ENCODE measurements at regions not wholly inside any gene's neighbourhood (a gene's known extent, or its start where the extent isn't known, plus 50 kb on each side); places are given as distances from the start of the nearest gene placed in this dataset.

DNA sequence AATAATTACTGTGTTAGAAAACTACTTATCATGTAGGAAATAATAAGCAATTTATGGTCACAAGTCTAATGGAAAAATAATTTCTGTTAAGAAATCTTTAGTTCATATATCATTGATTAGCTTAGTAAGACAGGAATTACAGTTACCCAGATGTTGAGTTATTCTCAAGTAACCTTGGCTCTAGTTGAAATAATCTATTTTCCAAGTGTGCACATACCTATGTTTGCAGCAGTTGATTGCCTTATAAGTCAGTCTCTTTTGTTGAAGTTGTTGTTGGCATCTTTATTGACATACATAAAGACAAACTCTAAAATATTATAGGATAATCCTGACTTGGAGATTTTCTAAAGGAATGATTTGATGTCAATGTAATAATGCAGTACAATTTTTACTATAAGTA, 511.4 kb upstream of the KLF12 start:
- ATAC-seq: no peak

- ATAC-seq: no peak
Measured at GRCh38 chr13:74644229-74644628, 510.0 kb upstream of the KLF12 start.

GRCh38 chr13:74641586-74641985, 507.4 kb upstream of the KLF12 start:
- no peak for ATAC-seq

GRCh38 chr13:74633734-74634133, 499.5 kb upstream of the KLF12 start:
- no peak for ATAC-seq

DNA sequence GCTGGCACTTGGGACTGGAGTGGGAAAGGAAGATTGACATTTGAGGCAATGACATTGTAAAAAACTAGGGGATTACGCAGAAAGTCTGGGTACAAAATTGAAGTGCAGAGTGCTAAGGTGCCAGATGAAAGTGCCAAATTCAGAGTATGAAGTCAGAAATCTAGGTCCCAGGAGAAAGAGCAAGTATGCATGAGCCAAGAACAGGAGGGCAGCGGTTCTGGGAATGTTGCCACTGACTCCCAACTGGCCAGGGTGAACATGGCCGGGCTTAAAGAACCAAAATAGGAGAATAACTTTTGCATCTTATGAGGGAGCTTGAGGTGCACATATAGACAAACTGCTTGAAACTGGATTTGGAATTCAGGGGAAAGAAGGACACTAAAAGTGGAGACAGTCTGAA, 495.8 kb upstream of the KLF12 start:
- no peak for ATAC-seq

DNA sequence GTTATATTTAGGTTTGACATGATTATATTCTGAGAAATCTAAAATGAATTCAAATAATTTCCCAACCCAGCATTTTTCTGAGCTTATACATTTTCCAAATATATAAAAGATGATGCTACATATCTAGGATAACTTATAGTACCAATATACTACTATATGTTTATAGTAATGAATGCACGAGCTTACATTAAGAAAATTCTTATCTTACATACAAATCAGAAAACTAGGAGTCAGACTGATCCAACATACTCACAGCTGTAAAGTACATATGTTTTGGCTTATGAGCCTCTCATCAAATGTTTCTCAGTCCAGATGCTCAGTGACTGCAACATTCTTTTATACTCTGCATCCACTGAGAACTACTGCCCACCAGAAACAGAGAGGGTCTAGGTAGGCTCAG, 491.3 kb upstream of the KLF12 start:
- ATAC-seq: no peak

DNA sequence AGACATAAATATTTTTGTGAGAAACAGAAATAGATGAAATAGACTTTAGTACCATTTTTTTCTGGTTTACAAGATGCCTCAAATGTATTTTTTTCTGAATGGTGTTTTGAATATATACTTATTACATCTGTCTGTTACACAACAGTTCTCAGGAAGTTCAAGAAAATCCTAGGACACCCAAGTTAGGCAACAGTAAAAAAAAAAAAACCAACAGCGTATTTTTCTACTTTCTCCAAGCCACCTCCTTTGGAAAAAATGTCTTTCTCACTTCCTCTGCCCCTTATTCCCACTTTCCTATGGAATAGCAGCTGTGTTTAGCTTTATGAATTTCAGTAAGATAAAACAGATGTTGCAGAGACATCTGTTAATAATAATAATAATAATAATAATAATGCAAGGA, 489.6 kb upstream of the KLF12 start:
- ATAC-seq: no peak

DNA sequence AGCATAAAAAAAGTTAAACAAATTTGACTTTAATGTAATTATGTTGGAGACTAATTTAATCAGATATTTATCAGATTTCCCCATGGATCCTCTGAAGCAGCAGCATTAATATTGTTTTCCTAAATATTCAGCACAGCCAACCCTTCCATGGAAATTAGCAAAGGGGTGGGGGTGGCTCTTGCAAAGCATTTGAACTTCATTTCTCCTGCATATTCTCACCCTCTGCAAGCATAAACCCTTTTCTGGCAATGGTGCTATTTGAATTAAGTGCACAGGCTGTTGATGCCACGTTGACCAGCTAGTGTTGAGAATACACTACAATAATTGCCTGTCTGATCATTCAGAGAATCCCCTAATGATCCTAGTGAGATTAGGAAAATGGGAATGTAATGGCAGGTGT, 488.1 kb upstream of the KLF12 start:
- ATAC-seq: no peak

DNA sequence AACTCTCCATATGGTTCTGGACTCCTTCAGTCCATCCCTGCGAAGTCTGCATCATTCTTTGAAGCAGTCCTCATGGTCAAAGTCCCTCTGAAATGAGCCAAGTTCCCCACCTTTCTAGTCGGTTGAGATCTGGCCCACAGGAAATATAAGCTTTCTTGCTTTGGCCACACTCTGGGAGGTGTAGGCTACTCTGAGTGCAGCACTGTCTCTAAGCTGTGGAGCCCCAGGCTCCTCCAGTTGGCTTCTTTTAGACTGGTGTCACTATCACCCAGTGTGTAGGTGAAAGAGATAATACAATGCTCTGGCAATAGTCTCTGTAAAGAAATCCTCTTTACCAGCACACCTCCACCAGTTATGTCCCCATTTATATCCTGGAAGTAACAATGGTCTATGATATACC, 486.5 kb upstream of the KLF12 start:
- ATAC-seq: no peak

GRCh38 chr13:74620308-74620707, 486.1 kb upstream of the KLF12 start:
- ATAC-seq: no peak

DNA sequence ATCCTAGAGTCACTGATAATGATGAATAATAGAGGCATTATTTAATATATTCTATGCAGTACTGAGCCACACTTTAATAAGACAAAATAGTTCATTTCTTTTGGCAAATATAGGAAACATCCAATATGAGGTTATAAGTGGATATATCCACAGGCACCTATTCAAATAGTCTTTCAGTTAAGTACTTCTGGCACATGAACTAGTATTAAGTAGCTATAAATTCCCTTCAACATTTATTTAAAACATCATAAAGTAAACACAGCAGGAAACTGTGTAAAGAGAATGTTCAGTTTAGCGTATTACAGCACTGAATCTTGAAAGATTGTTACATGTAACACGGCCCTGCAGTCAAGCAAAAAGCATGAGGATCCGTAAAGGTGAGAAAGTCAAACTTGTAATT, 463.3 kb upstream of the KLF12 start:
- no peak for ATAC-seq

DNA sequence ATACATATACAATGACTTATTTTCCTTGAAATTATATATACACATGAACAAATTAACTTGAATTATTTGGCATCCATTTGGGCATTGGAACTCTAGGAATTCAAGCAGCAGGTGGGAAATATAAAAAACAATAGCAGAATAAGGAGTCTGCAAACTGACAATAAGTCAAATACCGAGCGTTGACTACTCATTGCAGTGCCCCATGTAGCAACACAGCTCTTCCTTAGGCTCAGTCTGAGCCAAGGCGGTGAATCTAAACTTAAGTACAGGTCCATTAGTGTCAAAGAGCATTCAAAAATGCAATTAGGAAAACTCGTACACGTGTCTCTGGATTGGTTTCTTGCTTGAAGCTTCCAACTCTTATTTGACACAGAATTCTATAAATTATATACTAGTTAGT, 462.5 kb upstream of the KLF12 start:
- no peak for ATAC-seq

DNA sequence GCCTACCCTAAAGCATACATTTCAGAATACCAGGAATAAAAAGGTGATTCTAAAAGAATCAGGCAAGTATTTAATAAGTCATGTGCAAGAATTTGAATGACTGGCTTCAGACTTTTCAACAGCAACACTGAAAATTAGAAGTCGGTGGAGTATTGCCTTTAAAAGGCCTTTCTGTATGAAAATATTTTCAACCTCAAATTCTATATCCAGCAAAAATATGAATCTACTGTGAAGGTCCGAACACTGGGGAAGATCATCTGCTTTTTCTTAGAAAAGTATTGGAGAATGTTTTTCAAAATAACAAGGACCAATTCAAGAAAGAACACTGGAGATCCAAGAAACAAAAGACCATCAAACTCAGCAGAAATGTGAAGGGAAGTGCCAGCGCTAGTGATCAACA, 459.5 kb upstream of the KLF12 start:
- ATAC-seq: no peak

DNA sequence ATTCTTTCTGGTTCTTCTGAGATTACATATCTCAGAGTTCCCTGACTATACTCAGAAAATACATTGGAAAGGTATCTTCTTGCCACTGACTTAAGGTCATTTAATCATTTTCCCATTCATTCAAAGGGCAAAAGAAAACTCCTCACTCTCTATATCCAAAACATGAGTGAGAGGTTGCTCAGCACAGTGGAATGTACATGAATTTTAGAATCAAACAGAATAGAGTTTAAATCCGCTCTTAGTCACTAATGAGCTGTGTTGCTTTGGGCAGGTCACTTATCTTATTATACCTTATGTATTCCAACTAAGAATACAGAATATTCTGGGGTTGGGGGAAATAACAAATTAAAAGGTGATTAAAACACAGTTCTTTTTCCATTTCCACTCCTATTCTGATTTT, 452.6 kb upstream of the KLF12 start:
- ATAC-seq: no peak

- ATAC-seq: no peak
Measured at GRCh38 chr13:74576420-74576819, 442.2 kb upstream of the KLF12 start.

GRCh38 chr13:74575729-74576125, 441.5 kb upstream of the KLF12 start:
- ATAC-seq: peak; percentile 63 to 71

GRCh38 chr13:74574964-74575728, 440.9 kb upstream of the KLF12 start:
- no peak for ATAC-seq

DNA sequence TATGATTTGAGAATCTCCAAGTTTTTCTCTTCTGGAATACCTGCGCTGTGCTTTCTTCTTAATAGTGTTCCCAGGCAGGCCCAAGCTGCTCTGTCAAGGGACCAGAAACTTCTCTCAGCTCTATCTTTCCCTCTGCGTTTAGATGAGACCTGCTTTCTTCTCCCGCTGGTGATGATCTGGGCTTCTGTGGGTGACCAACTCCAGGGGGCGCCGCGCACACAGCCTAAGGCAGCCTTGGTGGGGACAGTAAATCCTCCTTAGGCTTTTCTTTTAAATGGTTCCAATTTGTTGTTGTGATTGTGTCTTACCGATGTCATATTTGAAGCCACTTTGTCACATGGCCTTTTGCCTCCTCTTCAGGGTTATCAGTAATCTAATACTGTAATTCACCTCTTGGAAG, 439.4 kb upstream of the KLF12 start:
- ATAC-seq: no peak

DNA sequence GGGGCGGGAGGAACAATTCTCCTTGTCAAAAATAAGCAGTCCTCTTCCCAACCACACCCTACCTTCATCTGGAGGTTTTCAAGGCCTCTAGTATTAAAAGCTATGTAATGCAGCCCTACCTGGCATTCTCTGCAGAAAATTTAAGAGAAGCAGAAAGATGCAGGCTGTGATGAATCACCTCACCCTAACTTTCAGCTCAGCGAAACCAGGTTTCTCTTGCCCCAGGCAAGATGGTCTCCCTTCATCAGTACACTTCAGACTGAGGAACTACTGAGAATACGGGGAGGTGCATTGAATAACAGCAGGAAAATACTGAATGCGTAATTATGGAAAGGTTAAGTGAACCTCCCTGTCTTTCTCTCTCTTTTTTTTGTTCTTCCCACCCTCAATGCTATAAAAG, 437.6 kb upstream of the KLF12 start:
- no peak for ATAC-seq

DNA sequence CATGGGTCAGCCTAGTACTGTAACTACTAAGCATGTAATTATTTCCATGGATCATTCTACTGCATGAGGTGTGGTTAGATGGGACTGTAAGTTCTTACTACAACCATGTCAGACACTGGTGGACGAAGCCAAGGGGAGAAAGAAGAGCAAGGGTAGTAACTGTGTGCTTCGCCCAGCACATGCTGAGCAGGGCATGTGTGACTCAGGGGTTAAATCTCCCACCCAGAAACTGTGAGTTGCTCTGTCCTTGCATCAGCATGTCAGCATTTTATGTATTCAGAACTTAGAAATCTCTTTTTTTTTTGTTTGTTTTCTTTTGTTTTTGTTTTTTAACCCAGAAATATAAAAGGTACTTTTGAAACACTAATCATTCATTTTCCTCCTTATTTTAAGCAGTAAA, 436.6 kb upstream of the KLF12 start:
- ATAC-seq: no peak

DNA sequence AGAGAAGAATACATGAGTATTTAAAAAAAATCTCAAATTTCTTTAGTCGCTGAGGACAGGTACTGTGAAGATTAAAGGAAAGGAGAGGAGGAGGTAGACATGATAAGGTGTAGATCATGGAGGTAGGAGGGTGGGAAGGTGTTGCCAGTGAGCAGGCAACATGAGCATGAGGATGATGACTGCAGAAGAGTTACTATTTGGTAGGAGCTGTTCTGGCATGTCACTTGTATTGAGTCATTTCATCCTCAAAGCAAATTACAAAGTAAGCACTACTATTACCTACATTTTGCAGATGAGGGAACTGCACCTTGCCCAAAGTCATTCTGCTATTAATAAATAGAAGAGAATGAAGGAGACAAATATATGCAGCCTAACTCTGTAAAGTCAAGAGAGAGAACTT, 435.8 kb upstream of the KLF12 start:
- no peak for ATAC-seq

DNA sequence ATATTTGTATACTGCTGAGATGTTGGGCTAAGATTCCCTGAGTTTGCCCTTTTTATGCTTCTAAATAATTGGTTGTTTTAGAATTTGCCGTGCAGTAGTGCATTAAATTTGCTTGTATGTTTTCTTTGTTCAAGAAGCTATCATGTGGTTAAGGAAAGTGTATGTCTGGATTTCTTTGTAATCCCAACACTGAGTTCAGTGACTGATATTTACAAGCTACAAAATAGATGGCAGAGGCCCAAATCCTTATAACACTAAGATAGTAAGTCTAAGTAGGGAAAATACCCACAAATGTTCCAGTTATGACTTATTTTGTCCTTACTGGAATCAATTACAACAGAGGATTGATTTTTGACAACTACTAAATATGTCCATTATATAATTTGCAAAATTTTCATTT, 435.0 kb upstream of the KLF12 start:
- no peak for ATAC-seq

DNA sequence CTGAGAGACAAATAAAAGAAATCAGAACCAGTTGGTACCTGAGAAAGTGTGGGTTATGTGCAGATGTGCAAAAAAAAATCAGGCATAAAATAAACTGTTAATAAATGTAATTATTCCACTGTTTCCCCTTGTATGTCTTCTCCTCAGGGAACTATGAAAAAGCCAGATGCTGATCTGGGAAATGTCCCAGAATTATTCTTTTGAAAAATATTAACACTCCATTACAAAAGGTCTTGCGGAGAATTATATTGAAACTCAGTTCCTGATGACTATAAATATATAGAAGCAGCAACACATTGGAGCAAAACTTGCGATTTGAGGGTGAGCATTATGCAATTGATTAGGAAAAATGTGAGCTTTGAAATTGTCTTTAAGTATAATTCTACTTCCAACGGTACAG, 433.3 kb upstream of the KLF12 start:
- ATAC-seq: no peak

GRCh38 chr13:74562381-74562780, 428.2 kb upstream of the KLF12 start:
- no peak for ATAC-seq

GRCh38 chr13:74561155-74561554, 427.0 kb upstream of the KLF12 start:
- ATAC-seq: no peak

Data from activated CD4-positive, CD25-positive, alpha-beta regulatory T cell treated with anti-CD3 and anti-CD28 coated beads, Interleukin-2, amount 50 U/mL, for 24 hours (primary cell).